ENCODE measurements at regions not wholly inside any gene's neighbourhood (a gene's known extent, or its start where the extent isn't known, plus 50 kb on each side); places are given as distances from the start of the nearest gene placed in this dataset.

GRCh38 chr13:26456650-26457049, 100.8 kb upstream of the WASF3 start:
- no peak for DNase-seq (ENCODE audit: low read depth)

- DNase-seq (ENCODE audit: low read depth), result no peak
Observed at GRCh38 chr13:26457212-26457611, 100.3 kb upstream of the WASF3 start.

- no peak for DNase-seq (ENCODE audit: low read depth)
Observed at GRCh38 chr13:26458196-26458749, 99.2 kb upstream of the WASF3 start.

- no peak for DNase-seq (ENCODE audit: low read depth)
Observed at GRCh38 chr13:26459276-26460131, 98.0 kb upstream of the WASF3 start.

- no peak for DNase-seq (ENCODE audit: low read depth)
Observed at GRCh38 chr13:26460648-26461047, 96.8 kb upstream of the WASF3 start.

- no peak for DNase-seq (ENCODE audit: low read depth)
Observed at GRCh38 chr13:26463296-26463695, 94.2 kb upstream of the WASF3 start.

GRCh38 chr13:26463848-26464247, 93.6 kb upstream of the WASF3 start:
- no peak for DNase-seq (ENCODE audit: low read depth)

- no peak for DNase-seq (ENCODE audit: low read depth)
Observed at GRCh38 chr13:26465514-26465913, 92.0 kb upstream of the WASF3 start.

- DNase-seq (ENCODE audit: low read depth), result no peak
Observed at GRCh38 chr13:26465954-26466353, 91.5 kb upstream of the WASF3 start.

GRCh38 chr13:26468265-26468801, 89.2 kb upstream of the WASF3 start:
- no peak for DNase-seq (ENCODE audit: low read depth)

GRCh38 chr13:26469602-26470001, 87.9 kb upstream of the WASF3 start:
- DNase-seq (ENCODE audit: low read depth), result no peak

GRCh38 chr13:26471807-26472206, 85.7 kb upstream of the WASF3 start:
- DNase-seq (ENCODE audit: low read depth), result no peak

- no peak for DNase-seq (ENCODE audit: low read depth)
Observed at GRCh38 chr13:26473571-26474230, 83.8 kb upstream of the WASF3 start.

- DNase-seq (ENCODE audit: low read depth), result no peak
Observed at GRCh38 chr13:26474286-26474685, 83.2 kb upstream of the WASF3 start.

GRCh38 chr13:26475176-26476110, 82.0 kb upstream of the WASF3 start:
- DNase-seq (ENCODE audit: low read depth), result no peak

GRCh38 chr13:26476111-26476781, 81.2 kb upstream of the WASF3 start:
- no peak for DNase-seq (ENCODE audit: low read depth)

GRCh38 chr13:26476782-26477142, 80.7 kb upstream of the WASF3 start:
- DNase-seq (ENCODE audit: low read depth), result no peak

GRCh38 chr13:26477681-26478080, 79.8 kb upstream of the WASF3 start:
- DNase-seq (ENCODE audit: low read depth), result no peak

GRCh38 chr13:26480246-26480855, 77.1 kb upstream of the WASF3 start:
- DNase-seq (ENCODE audit: low read depth), result no peak

- DNase-seq (ENCODE audit: low read depth), result peak; percentile 28
Observed at GRCh38 chr13:26482451-26483197, 74.9 kb upstream of the WASF3 start.

All from activated T-helper 1 cell treated with Interleukin-2 at 50 U/mL for 16 hours (primary cell).